CD14-positive monocyte (primary cell): ENCODE measurements at regions not wholly inside any gene's neighbourhood (a gene's known extent, or its start where the extent isn't known, plus 50 kb on each side); places are given as distances from the start of the nearest gene placed in this dataset.

Source experiments
- DNase-seq, 3 donors: peaks; one replicate each; pipeline ENCODE4 v3.0.0-alpha.2; 2011 to 2022
- H2AFZ ChIP-seq: 2 replicates; pipeline ENCODE4 v1.6.0; 2012; ENCODE audit warnings: mild to moderate bottlenecking, low read depth, low read length, inconsistent platforms; ENCODE audit not compliant: insufficient read depth, poor library complexity, severe bottlenecking
- H3K27ac ChIP-seq, 2 donors: 1 replicate in 1 of 2; 2 replicates in 1 of 2; pipeline ENCODE4 v1.5.1; 2012 to 2013; ENCODE audit warnings: low read length in 2 of 2, control low read depth in 1 of 2, inconsistent platforms in 1 of 2, low read depth in 1 of 2, mild to moderate bottlenecking in 1 of 2
- H3K27me3 ChIP-seq, 2 donors: one replicate each; pipeline versions ENCODE4 v1.6.0 to v1.6.1; 2011 to 2013; ENCODE audit warnings: low read length in 2 of 2; ENCODE audit not compliant: control insufficient read depth in 2 of 2, insufficient read depth in 2 of 2
- H3K36me3 ChIP-seq, 2 donors: replicated peaks in 1 of 2; 1 replicate in 1 of 2; 2 replicates in 1 of 2; pipeline versions ENCODE4 v1.5.1 to v1.6.1; 2012 to 2013; ENCODE audit warnings: low read length in 2 of 2, control low read depth in 1 of 2, inconsistent platforms in 1 of 2, mild to moderate bottlenecking in 1 of 2; ENCODE audit not compliant: insufficient read depth in 2 of 2, control insufficient read depth in 1 of 2
- H3K4me1 ChIP-seq, 2 donors: 1 replicate in 1 of 2; 2 replicates in 1 of 2; pipeline versions ENCODE4 v1.5.1 to v1.6.1; 2012 to 2013; ENCODE audit warnings: low read length in 2 of 2, control low read depth in 1 of 2, inconsistent platforms in 1 of 2, mild to moderate bottlenecking in 1 of 2, moderate library complexity in 1 of 2; ENCODE audit not compliant: insufficient read depth in 2 of 2, control insufficient read depth in 1 of 2
- H3K4me2 ChIP-seq: replicated peaks from 2 replicates; pipeline ENCODE3; 2012; ENCODE audit warnings: low read length, moderate library complexity, mild to moderate bottlenecking; ENCODE audit not compliant: poor library complexity, severe bottlenecking; ENCODE audit errors: extremely low read depth
- H3K4me3 ChIP-seq, 3 experiments: fragments of 200-600 bp in 1 of 3; sonication (generic) in 1 of 3; replicated peaks in 1 of 3; 1 replicate in 2 of 3; 2 replicates in 1 of 3; pipeline ENCODE4 v1.5.1; 2011 to 2013; ENCODE audit warnings: low read length in 3 of 3, mild to moderate bottlenecking in 3 of 3, control low read depth in 2 of 3, low read depth in 2 of 3, inconsistent platforms in 1 of 3, moderate library complexity in 1 of 3
- H3K79me2 ChIP-seq: 2 replicates; pipeline ENCODE4 v1.6.0; 2012; ENCODE audit warnings: mild to moderate bottlenecking, control low read depth, inconsistent platforms, low read length, moderate library complexity; ENCODE audit not compliant: insufficient read depth
- H3K9ac ChIP-seq: 2 replicates; pipeline ENCODE4 v1.6.0; 2017; ENCODE audit warnings: low read length, mild to moderate bottlenecking; ENCODE audit not compliant: insufficient read depth, poor library complexity, severe bottlenecking
- H3K9me3 ChIP-seq, 2 donors: replicated peaks in 1 of 2; 1 replicate in 1 of 2; 2 replicates in 1 of 2; pipeline versions ENCODE4 v1.5.1 to v1.6.1; 2012 to 2013; ENCODE audit warnings: low read length in 2 of 2, control low read depth in 1 of 2; ENCODE audit not compliant: control insufficient read depth in 1 of 2, insufficient read depth in 1 of 2
- H4K20me1 ChIP-seq: 2 replicates; pipeline ENCODE4 v1.6.0; 2012; ENCODE audit warnings: mild to moderate bottlenecking, low read length, control low read depth, moderate library complexity; ENCODE audit not compliant: insufficient read depth
- H3K27ac Mint-ChIP-seq, 7 donors: one replicate each; pipeline ENCODE4 v1.8.0; 2020; ENCODE audit warnings: mild to moderate bottlenecking in 7 of 7, mixed read lengths in 7 of 7, moderate library complexity in 6 of 7, inconsistent platforms in 2 of 7
- H3K27me3 Mint-ChIP-seq, 3 donors: one replicate each; pipeline ENCODE4 v1.8.0; 2021 to 2022; ENCODE audit warnings: low read depth in 3 of 3, mild to moderate bottlenecking in 3 of 3, mixed read lengths in 3 of 3, moderate library complexity in 3 of 3, inconsistent platforms in 1 of 3
- H3K36me3 Mint-ChIP-seq, 2 donors: one replicate each; pipeline ENCODE4 v1.8.0; 2020; ENCODE audit warnings: mixed read lengths in 2 of 2, inconsistent platforms in 1 of 2, mild to moderate bottlenecking in 1 of 2
- H3K4me1 Mint-ChIP-seq: one replicate; pipeline ENCODE4 v1.8.0; 2020; ENCODE audit warnings: mild to moderate bottlenecking, mixed read lengths
- H3K4me3 Mint-ChIP-seq, 2 donors: one replicate each; pipeline ENCODE4 v1.8.0; 2020; ENCODE audit warnings: mild to moderate bottlenecking in 2 of 2, mixed read lengths in 2 of 2, moderate library complexity in 1 of 2
- H3K9me3 Mint-ChIP-seq, 7 donors: one replicate each; pipeline ENCODE4 v1.8.0; 2020 to 2022; ENCODE audit warnings: mixed read lengths in 7 of 7, mild to moderate bottlenecking in 6 of 7, moderate library complexity in 6 of 7, inconsistent platforms in 2 of 7
- CTCF ChIP-seq: fragments of 200-600 bp; IDR thresholded peaks from one replicate; pipeline ENCODE4 v1.8.0; 2022; ENCODE audit warnings: antibody characterized with exemption, mild to moderate bottlenecking
- WGBS: methylation state at CpG from one replicate; pipeline ENCODE4 v1.1.5; 2013; ENCODE audit warnings: missing lambda C conversion rate; ENCODE audit not compliant: insufficient coverage; 5-methylcytosine and 5-hydroxymethylcytosine counted together
- intact Hi-C, 2 donors: fragments of 100-400 bp; cut with micrococcal nuclease; formaldehyde crosslinking; loops; one replicate each; pipeline versions ENCODE4 v1.15.0 to v1.15.1; 2023

- H3K9me3 ChIP-seq, result no peaks in the 10 kb centered on the region
- H3K27me3 ChIP-seq, result no peaks in the 10 kb centered on the region
- no peaks in the 10 kb centered on the region for H3K36me3 ChIP-seq
- no peak overlapping the region for H3K4me2 ChIP-seq
- DNase-seq, result peak; percentile 57 to 65 (median 62)
- H3K79me2 ChIP-seq, result no peaks in the 10 kb centered on the region
- WGBS, result 30% methylated on average over 2 of the region's 6 CpGs
- H4K20me1 ChIP-seq, result no peaks in the 10 kb centered on the region
- peak overlapping the region in 1 of 2 donors; percentile 28 for H3K27ac ChIP-seq
- H2AFZ ChIP-seq, result no peak overlapping the region
- H3K4me1 Mint-ChIP-seq, result peaks cover 14% of the 10 kb centered on the region
- H3K4me1 ChIP-seq, result peaks cover 11 to 12% of the 10 kb centered on the region in 2 donors
- intact Hi-C loops, result no loop called here
- no peaks in the 10 kb centered on the region for H3K36me3 Mint-ChIP-seq
- peaks cover 0 to 3% (median 0%) of the 10 kb centered on the region in 3 donors for H3K27me3 Mint-ChIP-seq
- H3K9ac ChIP-seq, result no peak overlapping the region
- H3K9me3 Mint-ChIP-seq, result no peaks in the 10 kb centered on the region
- no peak for TF ChIP-seq CTCF
- no peak overlapping the region for H3K4me3 ChIP-seq
- H3K27ac Mint-ChIP-seq, result peak overlapping the region; percentile 6 to 86 (median 68)
- no peak overlapping the region for H3K4me3 Mint-ChIP-seq
Measured at GRCh38 chr6:22153384-22154158, 143.3 kb downstream of the PRL start.

- peaks cover 11 to 12% of the 10 kb centered on the region in 2 donors for H3K4me1 ChIP-seq
- H3K9me3 ChIP-seq, result no peaks in the 10 kb centered on the region
- no peaks in the 10 kb centered on the region for H3K27me3 ChIP-seq
- no peak for TF ChIP-seq CTCF
- no peaks in the 10 kb centered on the region for H3K79me2 ChIP-seq
- H2AFZ ChIP-seq, result peak overlapping the region; percentile 22
- H3K4me2 ChIP-seq, result no peak overlapping the region
- Mint-ChIP-seq H3K36me3 (no peaks in the 10 kb centered on the region), H3K4me1 (peaks cover 12% of the 10 kb centered on the region), H3K27ac (no peak overlapping the region), H3K4me3 (no peak overlapping the region), H3K27me3 (peaks cover 0 to 3% (median 0%) of the 10 kb centered on the region in 3 donors), H3K9me3 (no peaks in the 10 kb centered on the region)
- no peak overlapping the region for H3K27ac ChIP-seq
- no peaks in the 10 kb centered on the region for H4K20me1 ChIP-seq
- 0% methylated on average over 2 of the region's 4 CpGs for WGBS
- intact Hi-C loops, result no loop called here
- no peak for DNase-seq
- no peak overlapping the region for H3K4me3 ChIP-seq
- H3K36me3 ChIP-seq, result no peaks in the 10 kb centered on the region
- H3K9ac ChIP-seq, result no peak overlapping the region
Measured at GRCh38 chr6:22155551-22155950, 141.3 kb downstream of the PRL start.
